ENCODE measurements at regions not wholly inside any gene's neighbourhood (a gene's known extent, or its start where the extent isn't known, plus 50 kb on each side); places are given as distances from the start of the nearest gene placed in this dataset.

DNA sequence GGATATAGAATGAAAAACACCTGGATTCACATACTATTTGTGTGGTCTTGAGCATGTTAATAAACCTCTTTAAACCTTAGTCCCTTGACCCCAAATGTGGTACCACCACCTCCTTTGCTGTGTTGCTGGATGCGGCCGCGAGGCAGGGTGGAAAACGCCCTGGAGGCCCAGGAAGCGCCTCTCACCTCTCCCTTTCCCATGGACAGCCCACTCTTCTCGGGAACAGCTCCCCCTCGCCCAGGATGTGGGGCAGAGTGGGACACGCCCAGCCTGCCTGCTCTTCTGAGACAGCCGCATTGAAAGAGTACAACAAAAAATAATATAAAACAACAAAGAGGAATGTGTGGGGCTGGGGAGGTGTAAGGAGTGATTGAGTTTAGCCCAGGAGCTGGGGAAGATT lies 549.0 kb upstream of the ID2 start:
- Histone ChIP-seq H3K79me1 (replicated peaks; ENCODE audit: low read length, poor library complexity, severe bottlenecking) (no peaks in the 10 kb centered on the region), H3K4me2 (ENCODE audit: low read length, poor library complexity, severe bottlenecking) (no peak overlapping the region), H3K36me3 (ENCODE audit: control insufficient read depth in 1 of 2, insufficient read depth in 2 of 2, low read depth in 1 of 2, low read length in 2 of 2) (no peaks in the 10 kb centered on the region), H3K4ac (ENCODE audit: low read depth in 1 of 2, low read length in 2 of 2) (no peak overlapping the region), H3K14ac (ENCODE audit: low read length in 2 of 2) (peak overlapping the region in 1 of 2 experiments; percentile 42), H3K27me3 (ENCODE audit: control insufficient read depth in 1 of 2, insufficient read depth in 1 of 2, low read length in 2 of 2) (peaks cover 0 to 4% of the 10 kb centered on the region in 2 experiments), H3K23ac (ENCODE audit: low read length in 2 of 2) (no peak overlapping the region), H2AK5ac (ENCODE audit: low read length, severe bottlenecking) (no peak overlapping the region), H3K18ac (ENCODE audit: low read depth in 1 of 2, low read length in 2 of 2) (no peak overlapping the region), H4K8ac (ENCODE audit: low read length) (peak overlapping the region; percentile 63), H2BK120ac (ENCODE audit: low read depth, low read length) (no peak overlapping the region), H3K9ac (ENCODE audit: low read length) (peak overlapping the region; percentile 9), H3K27ac (ENCODE audit: low read length, poor library complexity, severe bottlenecking) (no peak overlapping the region), H2AFZ (ENCODE audit: low read depth, low read length) (no peak overlapping the region), H3K4me3 (ENCODE audit: insufficient read depth in 1 of 2, low read depth in 1 of 2, low read length in 2 of 2) (no peak overlapping the region), H3K4me1 (ENCODE audit: control insufficient read depth, insufficient read depth, low read depth, low read length) (no peaks in the 10 kb centered on the region), H4K91ac (ENCODE audit: low read length) (no peak overlapping the region), H2BK12ac (ENCODE audit: low read length in 2 of 2) (no peak overlapping the region), H2BK15ac (ENCODE audit: low read depth, poor library complexity, severe bottlenecking) (no peak overlapping the region), H3K9me3 (ENCODE audit: control insufficient read depth, low read length) (no peaks in the 10 kb centered on the region), H2BK5ac (ENCODE audit: low read depth, low read length, poor library complexity, severe bottlenecking) (no peak overlapping the region)
- no peak for DNase-seq
- WGBS = 91% methylated on average over 6 of the region's 9 CpGs

DNA sequence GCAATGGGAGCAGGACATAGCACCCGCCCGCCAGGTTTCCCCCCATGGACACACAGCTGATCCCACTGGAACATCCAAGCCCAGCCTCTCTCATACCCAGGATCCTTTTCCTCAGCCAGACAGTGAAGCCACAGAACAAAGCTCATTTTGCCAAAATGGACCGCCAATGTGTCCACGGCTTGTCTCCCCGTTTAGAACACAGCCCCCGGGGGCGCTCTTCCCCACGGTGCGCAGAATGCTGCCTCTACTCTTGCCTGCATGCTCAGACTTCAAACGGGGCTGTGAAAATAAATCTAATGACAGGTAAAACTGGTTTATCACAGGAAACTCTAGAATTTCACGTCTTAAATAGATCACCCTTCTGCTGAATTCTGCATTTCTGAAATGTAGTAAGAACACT lies 548.5 kb upstream of the ID2 start:
- Histone ChIP-seq H3K4me2 (ENCODE audit: low read length, poor library complexity, severe bottlenecking) (no peak overlapping the region), H3K14ac (ENCODE audit: low read length in 2 of 2) (no peak overlapping the region), H2BK12ac (ENCODE audit: low read length in 2 of 2) (peak overlapping the region in 1 of 2 experiments; percentile 31), H3K4me1 (ENCODE audit: control insufficient read depth, insufficient read depth, low read depth, low read length) (no peaks in the 10 kb centered on the region), H2BK120ac (ENCODE audit: low read depth, low read length) (no peak overlapping the region), H2BK15ac (ENCODE audit: low read depth, poor library complexity, severe bottlenecking) (no peak overlapping the region), H3K36me3 (ENCODE audit: control insufficient read depth in 1 of 2, insufficient read depth in 2 of 2, low read depth in 1 of 2, low read length in 2 of 2) (no peaks in the 10 kb centered on the region), H4K8ac (ENCODE audit: low read length) (no peak overlapping the region), H2AFZ (ENCODE audit: low read depth, low read length) (no peak overlapping the region), H3K9ac (ENCODE audit: low read length) (no peak overlapping the region), H3K9me3 (ENCODE audit: control insufficient read depth, low read length) (no peaks in the 10 kb centered on the region), H3K79me1 (replicated peaks; ENCODE audit: low read length, poor library complexity, severe bottlenecking) (no peaks in the 10 kb centered on the region), H3K4ac (ENCODE audit: low read depth in 1 of 2, low read length in 2 of 2) (no peak overlapping the region), H3K18ac (ENCODE audit: low read depth in 1 of 2, low read length in 2 of 2) (no peak overlapping the region), H3K27ac (ENCODE audit: low read length, poor library complexity, severe bottlenecking) (no peak overlapping the region), H3K4me3 (ENCODE audit: insufficient read depth in 1 of 2, low read depth in 1 of 2, low read length in 2 of 2) (no peak overlapping the region), H2AK5ac (ENCODE audit: low read length, severe bottlenecking) (no peak overlapping the region), H4K91ac (ENCODE audit: low read length) (no peak overlapping the region), H2BK5ac (ENCODE audit: low read depth, low read length, poor library complexity, severe bottlenecking) (no peak overlapping the region), H3K27me3 (ENCODE audit: control insufficient read depth in 1 of 2, insufficient read depth in 1 of 2, low read length in 2 of 2) (peaks cover 0 to 4% of the 10 kb centered on the region in 2 experiments), H3K23ac (ENCODE audit: low read length in 2 of 2) (no peak overlapping the region)
- no peak for DNase-seq
- 93% methylated on average over 11 of the region's 11 CpGs for WGBS

DNA sequence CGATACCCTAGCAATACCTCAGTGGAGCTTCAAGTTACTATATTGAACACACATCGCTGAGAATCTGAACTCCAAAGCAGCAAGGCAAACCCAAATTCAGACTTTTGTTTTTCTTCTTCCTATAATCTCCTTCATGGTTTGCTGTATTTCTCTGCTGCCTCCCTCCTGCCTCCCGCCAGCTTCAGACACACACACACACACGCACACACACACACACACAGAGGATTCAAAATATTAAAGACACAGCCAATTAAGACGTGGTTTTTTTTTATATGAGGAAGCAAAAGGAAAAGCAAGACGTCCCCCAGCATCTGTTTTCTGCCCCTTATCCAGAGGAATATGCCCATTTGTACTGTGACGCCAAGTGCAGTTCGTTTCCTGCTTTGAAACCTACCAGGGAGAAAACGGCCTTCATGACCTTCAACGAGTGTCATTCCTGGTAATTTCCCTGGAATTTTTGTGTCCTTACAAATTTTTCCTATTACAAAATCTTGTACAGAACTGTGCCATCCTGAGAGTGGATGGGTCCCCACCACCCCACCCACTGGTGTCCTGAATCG lies 547.9 kb upstream of the ID2 start:
- Histone ChIP-seq H3K79me1 (replicated peaks; ENCODE audit: low read length, poor library complexity, severe bottlenecking) (no peaks in the 10 kb centered on the region), H2BK5ac (ENCODE audit: low read depth, low read length, poor library complexity, severe bottlenecking) (no peak overlapping the region), H3K14ac (ENCODE audit: low read length in 2 of 2) (no peak overlapping the region), H4K91ac (ENCODE audit: low read length) (no peak overlapping the region), H3K18ac (ENCODE audit: low read depth in 1 of 2, low read length in 2 of 2) (no peak overlapping the region), H2BK120ac (ENCODE audit: low read depth, low read length) (no peak overlapping the region), H3K23ac (ENCODE audit: low read length in 2 of 2) (no peak overlapping the region), H2AFZ (ENCODE audit: low read depth, low read length) (no peak overlapping the region), H3K36me3 (ENCODE audit: control insufficient read depth in 1 of 2, insufficient read depth in 2 of 2, low read depth in 1 of 2, low read length in 2 of 2) (no peaks in the 10 kb centered on the region), H4K8ac (ENCODE audit: low read length) (no peak overlapping the region), H3K4me2 (ENCODE audit: low read length, poor library complexity, severe bottlenecking) (no peak overlapping the region), H3K9me3 (ENCODE audit: control insufficient read depth, low read length) (no peaks in the 10 kb centered on the region), H2AK5ac (ENCODE audit: low read length, severe bottlenecking) (no peak overlapping the region), H3K27me3 (ENCODE audit: control insufficient read depth in 1 of 2, insufficient read depth in 1 of 2, low read length in 2 of 2) (peaks cover 0 to 4% of the 10 kb centered on the region in 2 experiments), H3K4ac (ENCODE audit: low read depth in 1 of 2, low read length in 2 of 2) (no peak overlapping the region), H2BK15ac (ENCODE audit: low read depth, poor library complexity, severe bottlenecking) (no peak overlapping the region), H3K4me1 (ENCODE audit: control insufficient read depth, insufficient read depth, low read depth, low read length) (no peaks in the 10 kb centered on the region), H3K9ac (ENCODE audit: low read length) (no peak overlapping the region), H2BK12ac (ENCODE audit: low read length in 2 of 2) (no peak overlapping the region), H3K27ac (ENCODE audit: low read length, poor library complexity, severe bottlenecking) (no peak overlapping the region), H3K4me3 (ENCODE audit: insufficient read depth in 1 of 2, low read depth in 1 of 2, low read length in 2 of 2) (no peak overlapping the region)
- DNase-seq = no peak
- WGBS = 83% methylated on average over 11 of the region's 11 CpGs

DNA sequence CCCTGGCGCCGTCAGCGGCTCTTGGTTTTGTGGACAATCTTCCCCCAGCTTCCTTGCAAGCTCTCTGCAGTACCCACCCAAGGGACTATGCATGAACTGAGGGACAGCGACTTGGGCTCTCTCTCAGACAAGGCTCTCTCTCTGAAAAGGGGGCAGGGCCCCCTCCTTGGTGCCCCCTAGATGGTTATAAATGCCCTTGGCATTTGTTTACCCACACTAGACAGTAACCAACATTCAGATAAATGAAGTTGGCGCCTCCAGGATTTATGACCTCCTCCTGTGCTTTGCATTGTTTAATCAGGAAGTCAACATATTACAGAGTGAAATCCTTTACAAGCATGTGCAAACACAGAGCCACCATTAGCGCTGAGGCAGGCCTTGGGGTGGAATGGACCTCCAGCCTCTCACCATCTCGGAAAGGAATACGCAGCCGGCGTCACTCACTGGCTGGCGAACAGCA lies 547.4 kb upstream of the ID2 start:
- H3K4me3 ChIP-seq (ENCODE audit: insufficient read depth in 1 of 2, low read depth in 1 of 2, low read length in 2 of 2) = no peak overlapping the region

More for the DNA sequence above, 547.4 kb upstream of the ID2 start:
- no peak overlapping the region for H3K14ac ChIP-seq (ENCODE audit: low read length in 2 of 2)
- H3K23ac ChIP-seq (ENCODE audit: low read length in 2 of 2) = no peak overlapping the region
- peaks cover 2% of the 10 kb centered on the region for H3K4me1 ChIP-seq (ENCODE audit: control insufficient read depth, insufficient read depth, low read depth, low read length)
- no peak overlapping the region for H4K8ac ChIP-seq (ENCODE audit: low read length)
- H2BK120ac ChIP-seq (ENCODE audit: low read depth, low read length) = no peak overlapping the region
- H2AFZ ChIP-seq (ENCODE audit: low read depth, low read length) = no peak overlapping the region
- H2AK5ac ChIP-seq (ENCODE audit: low read length, severe bottlenecking) = no peak overlapping the region
- 92% methylated on average over 10 of the region's 11 CpGs for WGBS
- H2BK5ac ChIP-seq (ENCODE audit: low read depth, low read length, poor library complexity, severe bottlenecking) = no peak overlapping the region
- no peak overlapping the region for H3K18ac ChIP-seq (ENCODE audit: low read depth in 1 of 2, low read length in 2 of 2)
- no peak overlapping the region for H3K27ac ChIP-seq (ENCODE audit: low read length, poor library complexity, severe bottlenecking)
- no peak overlapping the region for H3K9ac ChIP-seq (ENCODE audit: low read length)
- no peak overlapping the region for H3K4ac ChIP-seq (ENCODE audit: low read depth in 1 of 2, low read length in 2 of 2)
- H3K27me3 ChIP-seq (ENCODE audit: control insufficient read depth in 1 of 2, insufficient read depth in 1 of 2, low read length in 2 of 2) = peaks cover 0 to 4% of the 10 kb centered on the region in 2 experiments
- no peak overlapping the region for H2BK15ac ChIP-seq (ENCODE audit: low read depth, poor library complexity, severe bottlenecking)
- no peak for DNase-seq
- no peaks in the 10 kb centered on the region for H3K79me1 ChIP-seq (replicated peaks; ENCODE audit: low read length, poor library complexity, severe bottlenecking)
- peak overlapping the region in 1 of 2 experiments; percentile 39 for H2BK12ac ChIP-seq (ENCODE audit: low read length in 2 of 2)
- H4K91ac ChIP-seq (ENCODE audit: low read length) = no peak overlapping the region
- H3K9me3 ChIP-seq (ENCODE audit: control insufficient read depth, low read length) = no peaks in the 10 kb centered on the region
- no peak overlapping the region for H3K4me2 ChIP-seq (ENCODE audit: low read length, poor library complexity, severe bottlenecking)
- no peaks in the 10 kb centered on the region for H3K36me3 ChIP-seq (ENCODE audit: control insufficient read depth in 1 of 2, insufficient read depth in 2 of 2, low read depth in 1 of 2, low read length in 2 of 2)

Measured in mesenchymal stem cell (in vitro differentiated cells and primary cell).